HCEC 1CT (cell line): ENCODE measurements at regions not wholly inside any gene's neighbourhood (a gene's known extent, or its start where the extent isn't known, plus 50 kb on each side); places are given as distances from the start of the nearest gene placed in this dataset.
"Not testable (repeated sequence)": the region's sequence is repeated elsewhere in the genome, so short reads cannot be mapped to it uniquely, and the experiment has no call there.

Source experiments
- DNase-seq: peaks from one replicate; pipeline ENCODE4 v3.0.0-alpha.2; 2017

GRCh38 chr20:47867831-47868230, 82.5 kb upstream of the SULF2 start:
- no peak for DNase-seq

GRCh38 chr20:47866480-47866879, 81.2 kb upstream of the SULF2 start:
- DNase-seq = no peak

GRCh38 chr20:47865912-47866311, 80.6 kb upstream of the SULF2 start:
- DNase-seq = no peak

- DNase-seq = no peak
These were observed 80.2 kb upstream of the SULF2 start for GRCh38 chr20:47865451-47865850.

- no peak for DNase-seq
These were observed 78.7 kb upstream of the SULF2 start for GRCh38 chr20:47863981-47864380.

GRCh38 chr20:47863315-47863965, 78.2 kb upstream of the SULF2 start:
- no peak for DNase-seq

GRCh38 chr20:47862574-47863240, 77.4 kb upstream of the SULF2 start:
- no peak for DNase-seq

- no peak for DNase-seq
These were observed 75.8 kb upstream of the SULF2 start for GRCh38 chr20:47861116-47861515.

- no peak for DNase-seq
These were observed 75.0 kb upstream of the SULF2 start for GRCh38 chr20:47860049-47860830.

GRCh38 chr20:47859278-47859677, 74.0 kb upstream of the SULF2 start:
- DNase-seq = no peak

- no peak for DNase-seq
These were observed 72.5 kb upstream of the SULF2 start for GRCh38 chr20:47857569-47858464.

GRCh38 chr20:47857187-47857568, 71.9 kb upstream of the SULF2 start:
- no peak for DNase-seq

GRCh38 chr20:47855799-47856198, 70.5 kb upstream of the SULF2 start:
- DNase-seq = no peak

- DNase-seq = no peak
These were observed 69.5 kb upstream of the SULF2 start for GRCh38 chr20:47854687-47855212.

- no peak for DNase-seq
These were observed 66.5 kb upstream of the SULF2 start for GRCh38 chr20:47851774-47852173.

GRCh38 chr20:47850146-47850545, 64.9 kb upstream of the SULF2 start:
- no peak for DNase-seq

GRCh38 chr20:47849596-47849995, 64.3 kb upstream of the SULF2 start:
- DNase-seq = no peak

- DNase-seq = no peak
These were observed 63.7 kb upstream of the SULF2 start for GRCh38 chr20:47849006-47849405.

- DNase-seq = not testable (repeated sequence)
These were observed 63.3 kb upstream of the SULF2 start for GRCh38 chr20:47848534-47848933.

GRCh38 chr20:47847884-47848485, 62.7 kb upstream of the SULF2 start:
- no peak for DNase-seq

GRCh38 chr20:47847220-47847619, 61.9 kb upstream of the SULF2 start:
- not testable (repeated sequence) for DNase-seq

- not testable (repeated sequence) for DNase-seq
These were observed 61.4 kb upstream of the SULF2 start for GRCh38 chr20:47846651-47847050.
